T-helper 17 cell (primary cell): ENCODE measurements at regions not wholly inside any gene's neighbourhood (a gene's known extent, or its start where the extent isn't known, plus 50 kb on each side); places are given as distances from the start of the nearest gene placed in this dataset.

Experiments
- ATAC-seq: fragments of 150-1000 bp; cut with Tn5 transposase; 2 replicates; pipeline ENCODE4 v1.10.0; 2021; ENCODE audit warnings: mild to moderate bottlenecking, moderate library complexity
- DNase-seq, 3 donors: peaks; one replicate each; pipeline versions ENCODE4 v3.0.0 to v3.0.0-alpha.2; 2020 to 2021
- H3K9me3 ChIP-seq: one replicate; pipeline ENCODE4 v1.7.0; 2013; ENCODE audit warnings: low read length, mild to moderate bottlenecking; ENCODE audit not compliant: control insufficient read depth, poor library complexity, severe bottlenecking
- H3K27ac Mint-ChIP-seq: one replicate; pipeline ENCODE4 v1.8.0; 2022; ENCODE audit warnings: mild to moderate bottlenecking, moderate library complexity, mixed read lengths
- H3K27me3 Mint-ChIP-seq: one replicate; pipeline ENCODE4 v1.8.0; 2022; ENCODE audit warnings: mixed read lengths
- H3K36me3 Mint-ChIP-seq: one replicate; pipeline ENCODE4 v1.8.0; 2022; ENCODE audit warnings: low read depth, mixed read lengths
- H3K4me1 Mint-ChIP-seq: one replicate; pipeline ENCODE4 v1.8.0; 2022; ENCODE audit warnings: mild to moderate bottlenecking, mixed read lengths
- H3K4me3 Mint-ChIP-seq: one replicate; pipeline ENCODE4 v1.8.0; 2022; ENCODE audit warnings: mild to moderate bottlenecking, moderate library complexity, mixed read lengths

- no peak for ATAC-seq
- Mint-ChIP-seq H3K27me3 (peaks cover 25% of the 10 kb centered on the region), H3K36me3 (no peaks in the 10 kb centered on the region), H3K27ac (no peak overlapping the region), H3K4me1 (no peaks in the 10 kb centered on the region), H3K4me3 (no peak overlapping the region)
- H3K9me3 ChIP-seq = no peaks in the 10 kb centered on the region
- no peak for DNase-seq
Observed at GRCh38 chr5:66344544-66344943, 200.4 kb downstream of the SREK1 start.

- no peak for DNase-seq
- no peaks in the 10 kb centered on the region for H3K9me3 ChIP-seq
- H3K27me3 Mint-ChIP-seq = peaks cover 25% of the 10 kb centered on the region
- H3K4me1 Mint-ChIP-seq = no peaks in the 10 kb centered on the region
- H3K4me3 Mint-ChIP-seq = no peak overlapping the region
- H3K27ac Mint-ChIP-seq = no peak overlapping the region
- no peak for ATAC-seq
- no peaks in the 10 kb centered on the region for H3K36me3 Mint-ChIP-seq
Observed at GRCh38 chr5:66345281-66345680, 201.2 kb downstream of the SREK1 start.

GRCh38 chr5:66346869-66347268 lies 202.8 kb downstream of the SREK1 start:
- H3K27ac Mint-ChIP-seq = no peak overlapping the region
- no peaks in the 10 kb centered on the region for H3K36me3 Mint-ChIP-seq
- no peak for ATAC-seq
- no peak for DNase-seq
- no peaks in the 10 kb centered on the region for H3K9me3 ChIP-seq
- peaks cover 38% of the 10 kb centered on the region for H3K27me3 Mint-ChIP-seq
- H3K4me3 Mint-ChIP-seq = no peak overlapping the region
- no peaks in the 10 kb centered on the region for H3K4me1 Mint-ChIP-seq

- DNase-seq = no peak
- H3K9me3 ChIP-seq = no peaks in the 10 kb centered on the region
- H3K4me1 Mint-ChIP-seq = no peaks in the 10 kb centered on the region
- H3K27me3 Mint-ChIP-seq = peaks cover 43% of the 10 kb centered on the region
- no peak overlapping the region for H3K4me3 Mint-ChIP-seq
- no peaks in the 10 kb centered on the region for H3K36me3 Mint-ChIP-seq
- no peak overlapping the region for H3K27ac Mint-ChIP-seq
- no peak for ATAC-seq
Observed at GRCh38 chr5:66348387-66349125, 204.5 kb downstream of the SREK1 start.

GRCh38 chr5:66351813-66352212 lies 207.7 kb downstream of the SREK1 start:
- H3K27ac Mint-ChIP-seq = no peak overlapping the region
- H3K4me3 Mint-ChIP-seq = no peak overlapping the region
- peaks cover 2% of the 10 kb centered on the region for H3K4me1 Mint-ChIP-seq
- no peaks in the 10 kb centered on the region for H3K9me3 ChIP-seq
- no peaks in the 10 kb centered on the region for H3K36me3 Mint-ChIP-seq
- H3K27me3 Mint-ChIP-seq = peaks cover 58% of the 10 kb centered on the region
- ATAC-seq (no peak), DNase-seq (no peak)

GRCh38 chr5:66353186-66353585 lies 209.1 kb downstream of the SREK1 start:
- DNase-seq = no peak

GRCh38 chr5:66354422-66354821 lies 210.3 kb downstream of the SREK1 start:
- no peaks in the 10 kb centered on the region for H3K9me3 ChIP-seq
- no peaks in the 10 kb centered on the region for H3K36me3 Mint-ChIP-seq
- ATAC-seq = no peak
- peaks cover 2% of the 10 kb centered on the region for H3K4me1 Mint-ChIP-seq
- H3K27ac Mint-ChIP-seq = no peak overlapping the region
- H3K27me3 Mint-ChIP-seq = peaks cover 44% of the 10 kb centered on the region
- DNase-seq = no peak
- no peak overlapping the region for H3K4me3 Mint-ChIP-seq

More at GRCh38 chr5:66353186-66353585, 209.1 kb downstream of the SREK1 start:
- H3K4me1 Mint-ChIP-seq = peaks cover 2% of the 10 kb centered on the region
- H3K27me3 Mint-ChIP-seq = peaks cover 53% of the 10 kb centered on the region
- no peak overlapping the region for H3K4me3 Mint-ChIP-seq
- ATAC-seq = no peak
- no peaks in the 10 kb centered on the region for H3K36me3 Mint-ChIP-seq
- no peaks in the 10 kb centered on the region for H3K9me3 ChIP-seq
- no peak overlapping the region for H3K27ac Mint-ChIP-seq

- Mint-ChIP-seq H3K36me3 (no peaks in the 10 kb centered on the region), H3K4me1 (peaks cover 2% of the 10 kb centered on the region), H3K27me3 (peaks cover 46% of the 10 kb centered on the region), H3K27ac (no peak overlapping the region), H3K4me3 (no peak overlapping the region)
- H3K9me3 ChIP-seq = no peaks in the 10 kb centered on the region
- DNase-seq = no peak
- ATAC-seq = no peak
Observed at GRCh38 chr5:66356011-66356565, 212.0 kb downstream of the SREK1 start.

- ATAC-seq = no peak
- peaks cover 52% of the 10 kb centered on the region for H3K27me3 Mint-ChIP-seq
- H3K36me3 Mint-ChIP-seq = no peaks in the 10 kb centered on the region
- peaks cover 2% of the 10 kb centered on the region for H3K4me1 Mint-ChIP-seq
- H3K27ac Mint-ChIP-seq = no peak overlapping the region
- H3K9me3 ChIP-seq = no peaks in the 10 kb centered on the region
- H3K4me3 Mint-ChIP-seq = no peak overlapping the region
- no peak for DNase-seq
Observed at GRCh38 chr5:66358741-66359140, 214.6 kb downstream of the SREK1 start.

GRCh38 chr5:66361070-66361469 lies 217.0 kb downstream of the SREK1 start:
- no peaks in the 10 kb centered on the region for H3K9me3 ChIP-seq
- no peak for DNase-seq
- Mint-ChIP-seq H3K4me1 (no peaks in the 10 kb centered on the region), H3K4me3 (no peak overlapping the region), H3K27ac (no peak overlapping the region), H3K27me3 (peaks cover 47% of the 10 kb centered on the region), H3K36me3 (no peaks in the 10 kb centered on the region)
- ATAC-seq = no peak

GRCh38 chr5:66362046-66362445 lies 217.9 kb downstream of the SREK1 start:
- H3K27ac Mint-ChIP-seq = no peak overlapping the region
- DNase-seq = no peak
- no peaks in the 10 kb centered on the region for H3K36me3 Mint-ChIP-seq
- H3K4me3 Mint-ChIP-seq = no peak overlapping the region
- ATAC-seq = no peak
- H3K9me3 ChIP-seq = no peaks in the 10 kb centered on the region
- H3K4me1 Mint-ChIP-seq = no peaks in the 10 kb centered on the region
- peaks cover 49% of the 10 kb centered on the region for H3K27me3 Mint-ChIP-seq

GRCh38 chr5:66362687-66363086 lies 218.6 kb downstream of the SREK1 start:
- H3K9me3 ChIP-seq = no peaks in the 10 kb centered on the region
- no peak overlapping the region for H3K27ac Mint-ChIP-seq
- DNase-seq (no peak), ATAC-seq (no peak)
- no peak overlapping the region for H3K4me3 Mint-ChIP-seq
- peaks cover 47% of the 10 kb centered on the region for H3K27me3 Mint-ChIP-seq
- no peaks in the 10 kb centered on the region for H3K4me1 Mint-ChIP-seq
- no peaks in the 10 kb centered on the region for H3K36me3 Mint-ChIP-seq

- Mint-ChIP-seq H3K4me3 (no peak overlapping the region), H3K27ac (no peak overlapping the region), H3K4me1 (no peaks in the 10 kb centered on the region), H3K36me3 (no peaks in the 10 kb centered on the region), H3K27me3 (peaks cover 50% of the 10 kb centered on the region)
- no peak for ATAC-seq
- DNase-seq = no peak
- H3K9me3 ChIP-seq = no peaks in the 10 kb centered on the region
Observed at GRCh38 chr5:66363097-66363496, 219.0 kb downstream of the SREK1 start.

GRCh38 chr5:66364186-66364585 lies 220.1 kb downstream of the SREK1 start:
- H3K4me3 Mint-ChIP-seq = no peak overlapping the region
- H3K4me1 Mint-ChIP-seq = peaks cover 2% of the 10 kb centered on the region

More at GRCh38 chr5:66364186-66364585, 220.1 kb downstream of the SREK1 start:
- DNase-seq (no peak), ATAC-seq (no peak)
- peaks cover 59% of the 10 kb centered on the region for H3K27me3 Mint-ChIP-seq
- H3K27ac Mint-ChIP-seq = no peak overlapping the region
- no peaks in the 10 kb centered on the region for H3K36me3 Mint-ChIP-seq
- no peaks in the 10 kb centered on the region for H3K9me3 ChIP-seq
